H9 (cell line): ENCODE measurements at regions not wholly inside any gene's neighbourhood (a gene's known extent, or its start where the extent isn't known, plus 50 kb on each side); places are given as distances from the start of the nearest gene placed in this dataset.

Source experiments
- DNase-seq: peaks from one replicate; pipeline ENCODE4 v3.0.0-alpha.2; 2017
- H2AFZ ChIP-seq: one replicate; pipeline ENCODE4 v1.6.1; 2013; ENCODE audit warnings: mild to moderate bottlenecking, low read length, control low read depth, moderate library complexity
- H2AK5ac ChIP-seq: 2 replicates; pipeline ENCODE4 v1.6.1; 2013; ENCODE audit warnings: low read length, control low read depth, mixed read lengths; ENCODE audit not compliant: insufficient read length
- H2BK120ac ChIP-seq: one replicate; pipeline ENCODE4 v1.6.1; 2013; ENCODE audit warnings: low read depth, mild to moderate bottlenecking, low read length, control low read depth, inconsistent platforms; ENCODE audit not compliant: poor library complexity, severe bottlenecking
- H2BK12ac ChIP-seq: 2 replicates; pipeline ENCODE4 v1.6.1; 2013; ENCODE audit warnings: low read length, control low read depth, mixed read lengths, low read depth; ENCODE audit not compliant: insufficient read length
- H2BK15ac ChIP-seq: 2 replicates; pipeline ENCODE4 v1.6.1; 2013; ENCODE audit warnings: low read depth, low read length, control low read depth
- H2BK20ac ChIP-seq: one replicate; pipeline ENCODE4 v1.6.1; 2013; ENCODE audit warnings: low read depth, mild to moderate bottlenecking, low read length, control low read depth, inconsistent platforms; ENCODE audit not compliant: poor library complexity, severe bottlenecking
- H2BK5ac ChIP-seq: 2 replicates; pipeline ENCODE4 v1.6.1; 2013; ENCODE audit warnings: low read length, control low read depth, mixed read lengths; ENCODE audit not compliant: insufficient read length
- H3K14ac ChIP-seq: 2 replicates; pipeline ENCODE4 v1.6.1; 2013; ENCODE audit warnings: low read length, control low read depth; ENCODE audit not compliant: insufficient read depth
- H3K18ac ChIP-seq: 2 replicates; pipeline ENCODE4 v1.6.1; 2013; ENCODE audit warnings: low read depth, mild to moderate bottlenecking, mixed read lengths, low read length, control low read depth; ENCODE audit not compliant: insufficient read length
- H3K23ac ChIP-seq: 2 replicates; pipeline ENCODE4 v1.6.1; 2013; ENCODE audit warnings: low read length, control low read depth, mixed read lengths, low read depth; ENCODE audit not compliant: insufficient read length
- H3K23me2 ChIP-seq: 2 replicates; pipeline ENCODE4 v1.6.1; 2013; ENCODE audit warnings: low read depth, mild to moderate bottlenecking, mixed read lengths, low read length, control low read depth; ENCODE audit not compliant: insufficient read length, poor library complexity, severe bottlenecking
- H3K27ac ChIP-seq: 2 replicates; pipeline ENCODE4 v1.5.1; 2013; ENCODE audit warnings: low read length, control low read depth, mixed read lengths, low read depth; ENCODE audit not compliant: insufficient read length
- H3K27me3 ChIP-seq: 2 replicates; pipeline ENCODE4 v1.6.1; 2013; ENCODE audit warnings: low read length, control low read depth, inconsistent platforms; ENCODE audit not compliant: insufficient read depth
- H3K4ac ChIP-seq: 2 replicates; pipeline ENCODE4 v1.6.1; 2013; ENCODE audit warnings: low read depth, mild to moderate bottlenecking, control low read depth, inconsistent platforms, low read length, moderate library complexity
- H3K4me1 ChIP-seq: 2 replicates; pipeline ENCODE4 v1.6.1; 2013; ENCODE audit warnings: low read length, control low read depth, inconsistent platforms; ENCODE audit not compliant: insufficient read depth
- H3K4me2 ChIP-seq: 2 replicates; pipeline ENCODE4 v1.6.1; 2013; ENCODE audit warnings: low read length, control low read depth, mixed read lengths; ENCODE audit not compliant: insufficient read length, insufficient read depth
- H3K56ac ChIP-seq: 2 replicates; pipeline ENCODE4 v1.6.1; 2013; ENCODE audit warnings: low read depth, mild to moderate bottlenecking, mixed read lengths, low read length, control low read depth; ENCODE audit not compliant: insufficient read length
- H3K79me1 ChIP-seq: 2 replicates; pipeline ENCODE4 v1.6.1; 2013; ENCODE audit warnings: low read depth, mild to moderate bottlenecking, moderate library complexity, low read length, control low read depth, inconsistent platforms; ENCODE audit not compliant: insufficient read depth, poor library complexity, severe bottlenecking
- H3K79me2 ChIP-seq: 2 replicates; pipeline ENCODE4 v1.6.1; 2013; ENCODE audit warnings: low read length, control low read depth, inconsistent platforms; ENCODE audit not compliant: insufficient read depth
- H3K9ac ChIP-seq: 2 replicates; pipeline ENCODE4 v1.6.1; 2013; ENCODE audit warnings: low read length, control low read depth, mixed read lengths; ENCODE audit not compliant: insufficient read length; ENCODE audit errors: extremely low read depth
- H3K9me3 ChIP-seq: one replicate; pipeline ENCODE4 v1.6.1; 2013; ENCODE audit warnings: low read depth, low read length, inconsistent platforms; ENCODE audit not compliant: control insufficient read depth
- H3T11ph ChIP-seq: one replicate; pipeline ENCODE4 v1.6.1; 2013; ENCODE audit warnings: mild to moderate bottlenecking, low read length, control low read depth, inconsistent platforms
- H4K20me1 ChIP-seq: one replicate; pipeline ENCODE4 v1.6.1; 2013; ENCODE audit not compliant: control insufficient read depth, insufficient read length, insufficient read depth
- H4K5ac ChIP-seq: 2 replicates; pipeline ENCODE4 v1.6.1; 2013; ENCODE audit warnings: low read depth, mild to moderate bottlenecking, mixed read lengths, low read length, control low read depth; ENCODE audit not compliant: insufficient read length
- H4K8ac ChIP-seq: replicated peaks from 2 replicates; pipeline ENCODE4 v1.6.1; 2013; ENCODE audit warnings: low read length, control low read depth, mixed read lengths, low read depth; ENCODE audit not compliant: insufficient read length
- H4K91ac ChIP-seq: 2 replicates; pipeline ENCODE4 v1.6.1; 2013; ENCODE audit warnings: low read depth, mild to moderate bottlenecking, moderate library complexity, mixed read lengths, low read length, control low read depth; ENCODE audit not compliant: insufficient read length
- H3K27ac Mint-ChIP-seq, 3 experiments: 2 replicates in 2 of 3; 3 replicates in 1 of 3; pipeline ENCODE4 v1.8.0; 2020 to 2021; ENCODE audit warnings: mixed read lengths in 3 of 3, mild to moderate bottlenecking in 1 of 3, moderate library complexity in 1 of 3
- H3K27me3 Mint-ChIP-seq: 2 replicates; pipeline ENCODE4 v1.8.0; 2021; ENCODE audit warnings: low read depth, mild to moderate bottlenecking, moderate library complexity, mixed read lengths
- H3K36me3 Mint-ChIP-seq, 3 experiments: 2 replicates in 2 of 3; 3 replicates in 1 of 3; pipeline ENCODE4 v1.8.0; 2020 to 2021; ENCODE audit warnings: low read depth in 3 of 3, mixed read lengths in 3 of 3; ENCODE audit not compliant: insufficient read depth in 1 of 3
- H3K4me1 Mint-ChIP-seq, 2 experiments: 2 replicates each; pipeline ENCODE4 v1.8.0; 2020; ENCODE audit warnings: mixed read lengths in 2 of 2
- H3K4me3 Mint-ChIP-seq, 2 experiments: 2 replicates in 1 of 2; 3 replicates in 1 of 2; pipeline ENCODE4 v1.8.0; 2020 to 2021; ENCODE audit warnings: mild to moderate bottlenecking in 2 of 2, mixed read lengths in 2 of 2, moderate library complexity in 1 of 2
- H3K9me3 Mint-ChIP-seq, 2 experiments: 2 replicates in 1 of 2; 3 replicates in 1 of 2; pipeline ENCODE4 v1.8.0; 2020; ENCODE audit warnings: mild to moderate bottlenecking in 2 of 2, mixed read lengths in 2 of 2, moderate library complexity in 1 of 2
- WGBS: extraction: QIAGEN DNeasy Blood & Tissue Kit; methylation state at CpG from one replicate; pipeline ENCODE4 v1.1.7; 2013; ENCODE audit warnings: missing lambda C conversion rate, low lambda C conversion rate, mixed read lengths; ENCODE audit not compliant: insufficient read length; ENCODE audit errors: extremely low coverage; 5-methylcytosine and 5-hydroxymethylcytosine counted together
- TF ChIP-seq, protein P1 (sequence below): fragments of 200-600 bp; sonication (generic); conservative IDR thresholded peaks from 3 replicates; pipeline ENCODE4 v1.8.0; 2021; ENCODE audit warnings: antibody characterized with exemption, mild to moderate bottlenecking

- Histone ChIP-seq H3K9ac (no peak overlapping the region), H3K4ac (no peak overlapping the region), H3K14ac (no peak overlapping the region), H3T11ph (no peak overlapping the region), H2BK5ac (no peak overlapping the region), H3K27me3 (no peaks in the 10 kb centered on the region), H3K18ac (no peak overlapping the region), H2AK5ac (no peak overlapping the region), H4K91ac (no peak overlapping the region), H4K5ac (no peak overlapping the region), H3K23ac (no peak overlapping the region), H2BK15ac (no peak overlapping the region), H2AFZ (no peak overlapping the region), H2BK120ac (no peak overlapping the region), H3K79me1 (no peaks in the 10 kb centered on the region), H3K56ac (no peak overlapping the region), H4K20me1 (no peaks in the 10 kb centered on the region), H3K23me2 (no peaks in the 10 kb centered on the region), H3K79me2 (no peaks in the 10 kb centered on the region), H3K4me2 (no peak overlapping the region), H3K27ac (no peak overlapping the region), H3K9me3 (no peaks in the 10 kb centered on the region), H2BK12ac (no peak overlapping the region), H4K8ac (no peak overlapping the region), H2BK20ac (no peak overlapping the region), H3K4me1 (peaks cover 2% of the 10 kb centered on the region)
- Mint-ChIP-seq H3K9me3 (no peaks in the 10 kb centered on the region), H3K36me3 (no peaks in the 10 kb centered on the region), H3K4me3 (no peak overlapping the region), H3K27ac (no peak overlapping the region), H3K4me1 (peaks cover 20 to 28% of the 10 kb centered on the region in 2 experiments), H3K27me3 (no peaks in the 10 kb centered on the region)
- TF ChIP-seq, protein P1, sequence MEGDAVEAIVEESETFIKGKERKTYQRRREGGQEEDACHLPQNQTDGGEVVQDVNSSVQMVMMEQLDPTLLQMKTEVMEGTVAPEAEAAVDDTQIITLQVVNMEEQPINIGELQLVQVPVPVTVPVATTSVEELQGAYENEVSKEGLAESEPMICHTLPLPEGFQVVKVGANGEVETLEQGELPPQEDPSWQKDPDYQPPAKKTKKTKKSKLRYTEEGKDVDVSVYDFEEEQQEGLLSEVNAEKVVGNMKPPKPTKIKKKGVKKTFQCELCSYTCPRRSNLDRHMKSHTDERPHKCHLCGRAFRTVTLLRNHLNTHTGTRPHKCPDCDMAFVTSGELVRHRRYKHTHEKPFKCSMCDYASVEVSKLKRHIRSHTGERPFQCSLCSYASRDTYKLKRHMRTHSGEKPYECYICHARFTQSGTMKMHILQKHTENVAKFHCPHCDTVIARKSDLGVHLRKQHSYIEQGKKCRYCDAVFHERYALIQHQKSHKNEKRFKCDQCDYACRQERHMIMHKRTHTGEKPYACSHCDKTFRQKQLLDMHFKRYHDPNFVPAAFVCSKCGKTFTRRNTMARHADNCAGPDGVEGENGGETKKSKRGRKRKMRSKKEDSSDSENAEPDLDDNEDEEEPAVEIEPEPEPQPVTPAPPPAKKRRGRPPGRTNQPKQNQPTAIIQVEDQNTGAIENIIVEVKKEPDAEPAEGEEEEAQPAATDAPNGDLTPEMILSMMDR = no peak
- DNase-seq = no peak
- WGBS = no CpG with 5 or more reads among the region's 8 CpGs
Measured at GRCh38 chr16:54389836-54390494, 103.4 kb upstream of the IRX3 start.
